ENCODE measurements at regions not wholly inside any gene's neighbourhood (a gene's known extent, or its start where the extent isn't known, plus 50 kb on each side); places are given as distances from the start of the nearest gene placed in this dataset.

- Histone ChIP-seq H3K27me3 (no peaks in the 10 kb centered on the region), H3K36me3 (no peaks in the 10 kb centered on the region), H3K4me3 (no peak overlapping the region), H3K4me1 (no peaks in the 10 kb centered on the region), H3K9me3 (no peaks in the 10 kb centered on the region), H3K27ac (no peak overlapping the region)
- TF ChIP-seq, protein P1, sequence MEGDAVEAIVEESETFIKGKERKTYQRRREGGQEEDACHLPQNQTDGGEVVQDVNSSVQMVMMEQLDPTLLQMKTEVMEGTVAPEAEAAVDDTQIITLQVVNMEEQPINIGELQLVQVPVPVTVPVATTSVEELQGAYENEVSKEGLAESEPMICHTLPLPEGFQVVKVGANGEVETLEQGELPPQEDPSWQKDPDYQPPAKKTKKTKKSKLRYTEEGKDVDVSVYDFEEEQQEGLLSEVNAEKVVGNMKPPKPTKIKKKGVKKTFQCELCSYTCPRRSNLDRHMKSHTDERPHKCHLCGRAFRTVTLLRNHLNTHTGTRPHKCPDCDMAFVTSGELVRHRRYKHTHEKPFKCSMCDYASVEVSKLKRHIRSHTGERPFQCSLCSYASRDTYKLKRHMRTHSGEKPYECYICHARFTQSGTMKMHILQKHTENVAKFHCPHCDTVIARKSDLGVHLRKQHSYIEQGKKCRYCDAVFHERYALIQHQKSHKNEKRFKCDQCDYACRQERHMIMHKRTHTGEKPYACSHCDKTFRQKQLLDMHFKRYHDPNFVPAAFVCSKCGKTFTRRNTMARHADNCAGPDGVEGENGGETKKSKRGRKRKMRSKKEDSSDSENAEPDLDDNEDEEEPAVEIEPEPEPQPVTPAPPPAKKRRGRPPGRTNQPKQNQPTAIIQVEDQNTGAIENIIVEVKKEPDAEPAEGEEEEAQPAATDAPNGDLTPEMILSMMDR (IDR thresholded peaks at IDR 0.05) = no peak
- TF ChIP-seq EP300 (IDR thresholded peaks at IDR 0.05) = no peak
- no peak for TF ChIP-seq POLR2A (IDR thresholded peaks at IDR 0.05)
- TF ChIP-seq POLR2AphosphoS5 (IDR thresholded peaks at IDR 0.05) = no peak
- WGBS, 2 donors = 86 to 93% methylated on average over 3 of the region's 3 CpGs
- DNase-seq (no peak), ATAC-seq (ENCODE audit: low FRiP score in 2 of 2) (no peak)
Observed at GRCh38 chr12:88756153-88756552, 175.9 kb upstream of the KITLG start.

DNA sequence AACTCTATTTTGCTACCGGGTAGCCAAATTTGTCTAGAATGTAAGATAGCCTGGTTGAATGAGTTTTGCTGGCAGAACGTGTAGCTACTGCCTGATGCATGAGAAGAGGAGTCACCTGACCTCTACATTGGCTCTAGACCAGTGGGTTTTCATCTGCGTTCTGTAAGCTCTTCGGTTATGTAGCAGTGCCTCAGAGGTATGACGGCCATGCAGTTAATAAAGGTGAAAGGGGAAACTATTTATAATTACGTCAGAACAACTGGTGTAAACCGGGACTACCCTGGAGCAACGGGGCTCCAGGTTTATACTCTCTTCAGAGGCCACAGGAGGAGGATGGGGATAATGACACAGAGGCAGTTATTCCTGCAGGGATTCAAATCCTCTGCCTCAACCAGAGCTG is 173.4 kb upstream of the KITLG start:
- 90 to 93% methylated on average over 8 of the region's 8 CpGs for WGBS, 2 donors
- no peaks in the 10 kb centered on the region for H3K27me3 ChIP-seq
- no peaks in the 10 kb centered on the region for H3K9me3 ChIP-seq
- DNase-seq (no peak), ATAC-seq (ENCODE audit: low FRiP score in 2 of 2) (no peak)
- no peak overlapping the region for H3K4me3 ChIP-seq
- no peak overlapping the region for H3K27ac ChIP-seq
- H3K36me3 ChIP-seq = no peaks in the 10 kb centered on the region
- TF ChIP-seq, protein P1 (IDR thresholded peaks at IDR 0.05) = no peak
- no peak for TF ChIP-seq POLR2AphosphoS5 (IDR thresholded peaks at IDR 0.05)
- TF ChIP-seq POLR2A (IDR thresholded peaks at IDR 0.05) = no peak
- no peak for TF ChIP-seq EP300 (IDR thresholded peaks at IDR 0.05)
- no peaks in the 10 kb centered on the region for H3K4me1 ChIP-seq

- WGBS, 2 donors = 85 to 88% methylated on average over 4 of the region's 4 CpGs
- TF ChIP-seq EP300 (IDR thresholded peaks at IDR 0.05) (no peak), POLR2A (IDR thresholded peaks at IDR 0.05) (no peak), POLR2AphosphoS5 (IDR thresholded peaks at IDR 0.05) (no peak)
- TF ChIP-seq, protein P1 (IDR thresholded peaks at IDR 0.05) = no peak
- Histone ChIP-seq H3K9me3 (no peaks in the 10 kb centered on the region), H3K4me1 (no peaks in the 10 kb centered on the region), H3K27me3 (no peaks in the 10 kb centered on the region), H3K27ac (no peak overlapping the region), H3K36me3 (no peaks in the 10 kb centered on the region), H3K4me3 (no peak overlapping the region)
- DNase-seq (no peak), ATAC-seq (ENCODE audit: low FRiP score in 2 of 2) (no peak)
Observed at GRCh38 chr12:88753066-88753465, 172.8 kb upstream of the KITLG start.

- WGBS, 2 donors = 81 to 95% methylated on average over 3 of the region's 3 CpGs
- no peak for ATAC-seq (ENCODE audit: low FRiP score in 2 of 2)
- TF ChIP-seq EP300 (IDR thresholded peaks at IDR 0.05) (no peak), POLR2AphosphoS5 (IDR thresholded peaks at IDR 0.05) (no peak), POLR2A (IDR thresholded peaks at IDR 0.05) (no peak)
- TF ChIP-seq, protein P1 (IDR thresholded peaks at IDR 0.05) = no peak
- Histone ChIP-seq H3K27me3 (no peaks in the 10 kb centered on the region), H3K9me3 (no peaks in the 10 kb centered on the region), H3K4me3 (no peak overlapping the region), H3K4me1 (peaks cover 0 to under 1% (median 0%) of the 10 kb centered on the region in 4 donors), H3K36me3 (no peaks in the 10 kb centered on the region), H3K27ac (no peak overlapping the region)
- DNase-seq = no peak
Observed at GRCh38 chr12:88752183-88752582, 171.9 kb upstream of the KITLG start.

- H3K4me1 ChIP-seq = peaks cover 0 to 4% (median 1%) of the 10 kb centered on the region in 4 donors
- ATAC-seq (ENCODE audit: low FRiP score in 2 of 2) (no peak), DNase-seq (no peak)
- H3K27me3 ChIP-seq = no peaks in the 10 kb centered on the region
- no peaks in the 10 kb centered on the region for H3K9me3 ChIP-seq
- H3K4me3 ChIP-seq = no peak overlapping the region
- TF ChIP-seq EP300 (IDR thresholded peaks at IDR 0.05) (no peak), POLR2AphosphoS5 (IDR thresholded peaks at IDR 0.05) (no peak), POLR2A (IDR thresholded peaks at IDR 0.05) (no peak)
- TF ChIP-seq, protein P1 (IDR thresholded peaks at IDR 0.05) = no peak
- WGBS, 2 donors = 93 to 94% methylated on average over 1 of the region's 1 CpG
- H3K36me3 ChIP-seq = no peaks in the 10 kb centered on the region
- H3K27ac ChIP-seq = no peak overlapping the region
Observed at GRCh38 chr12:88750867-88751543, 170.7 kb upstream of the KITLG start.
